ENCODE measurements at regions not wholly inside any gene's neighbourhood (a gene's known extent, or its start where the extent isn't known, plus 50 kb on each side); places are given as distances from the start of the nearest gene placed in this dataset.

DNA sequence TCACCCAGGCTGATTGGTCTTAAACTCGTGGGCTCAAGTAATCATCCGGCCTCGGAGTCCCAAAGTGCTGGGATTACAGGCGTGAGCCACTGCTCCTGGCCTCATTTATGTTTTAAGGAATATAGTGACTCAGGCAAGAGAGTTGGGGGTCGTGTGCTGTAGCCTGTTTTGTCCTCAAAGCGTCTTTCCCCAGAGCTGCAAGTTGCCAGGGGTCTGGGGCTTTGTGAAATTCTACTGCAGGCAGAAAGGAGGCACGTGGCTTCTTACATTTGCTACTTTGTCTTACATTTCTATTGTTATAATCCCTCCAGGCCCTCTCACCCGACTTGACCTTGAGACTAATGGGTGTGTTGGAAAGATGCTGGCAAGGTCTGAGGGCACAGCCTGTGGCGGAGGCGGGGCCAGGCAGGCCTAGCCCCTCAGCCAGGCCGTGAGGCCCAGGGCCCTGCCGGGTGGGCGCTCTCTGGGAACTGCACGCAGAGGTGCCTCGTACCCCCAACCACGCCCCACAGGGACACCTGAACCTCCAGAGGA, 85.8 kb upstream of the NDUFV2 start (continued):
- TF ChIP-seq MLX (CRISPR knock-in tag; conservative IDR thresholded peaks at IDR 0.05): no peak; a peak in 1 of 4 replicates
- no peak for TF ChIP-seq ATF3 (IDR thresholded peaks at IDR 0.05)
- TF ChIP-seq ATF3 (CRISPR knock-in tag; conservative IDR thresholded peaks at IDR 0.05): no peak
- no peak for TF ChIP-seq C11orf30 (IDR thresholded peaks at IDR 0.05; ENCODE audit: low read depth)
- TF ChIP-seq BMI1 (IDR thresholded peaks at IDR 0.05; ENCODE audit: low read length): no peak
- TF ChIP-seq, protein P1, sequence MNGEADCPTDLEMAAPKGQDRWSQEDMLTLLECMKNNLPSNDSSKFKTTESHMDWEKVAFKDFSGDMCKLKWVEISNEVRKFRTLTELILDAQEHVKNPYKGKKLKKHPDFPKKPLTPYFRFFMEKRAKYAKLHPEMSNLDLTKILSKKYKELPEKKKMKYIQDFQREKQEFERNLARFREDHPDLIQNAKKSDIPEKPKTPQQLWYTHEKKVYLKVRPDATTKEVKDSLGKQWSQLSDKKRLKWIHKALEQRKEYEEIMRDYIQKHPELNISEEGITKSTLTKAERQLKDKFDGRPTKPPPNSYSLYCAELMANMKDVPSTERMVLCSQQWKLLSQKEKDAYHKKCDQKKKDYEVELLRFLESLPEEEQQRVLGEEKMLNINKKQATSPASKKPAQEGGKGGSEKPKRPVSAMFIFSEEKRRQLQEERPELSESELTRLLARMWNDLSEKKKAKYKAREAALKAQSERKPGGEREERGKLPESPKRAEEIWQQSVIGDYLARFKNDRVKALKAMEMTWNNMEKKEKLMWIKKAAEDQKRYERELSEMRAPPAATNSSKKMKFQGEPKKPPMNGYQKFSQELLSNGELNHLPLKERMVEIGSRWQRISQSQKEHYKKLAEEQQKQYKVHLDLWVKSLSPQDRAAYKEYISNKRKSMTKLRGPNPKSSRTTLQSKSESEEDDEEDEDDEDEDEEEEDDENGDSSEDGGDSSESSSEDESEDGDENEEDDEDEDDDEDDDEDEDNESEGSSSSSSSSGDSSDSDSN (IDR thresholded peaks at IDR 0.05; ENCODE audit: borderline replicate concordance in 1 of 2, low read depth in 2 of 2, low read length in 2 of 2): no peak
- TF ChIP-seq YBX1 (IDR thresholded peaks at IDR 0.05): no peak
- no peak; the same call in 1 of the 2 replicates for TF ChIP-seq MIER1 (IDR thresholded peaks at IDR 0.05; ENCODE audit: low read depth)
- TF ChIP-seq RB1 (IDR thresholded peaks at IDR 0.05; ENCODE audit: low read depth): no peak
- TF ChIP-seq ZBTB7A (IDR thresholded peaks at IDR 0.05; ENCODE audit: borderline replicate concordance, control insufficient read depth, low read depth, low read length): no peak
- TF ChIP-seq ZNF239 (CRISPR knock-in tag; IDR thresholded peaks at IDR 0.05): peak; percentile 48
- TF ChIP-seq MEF2A (IDR thresholded peaks at IDR 0.05; ENCODE audit: control insufficient read depth, low read depth, low read length): no peak
- no peak for TF ChIP-seq PBX2 (CRISPR knock-in tag; IDR thresholded peaks at IDR 0.05; ENCODE audit: low read depth)
- TF ChIP-seq PBX2 (tag; conservative IDR thresholded peaks at IDR 0.05; ENCODE audit: low read depth): 0 out of 2 replicates have a peak, but pooled peaks have one; percentile 1
- no peak for TF ChIP-seq SIX5 (IDR thresholded peaks at IDR 0.05; ENCODE audit: borderline replicate concordance in 1 of 2, insufficient read depth in 1 of 2, low read depth in 1 of 2, low read length in 2 of 2)
- TF ChIP-seq ZNF76 (CRISPR knock-in tag; IDR thresholded peaks at IDR 0.05; ENCODE audit: borderline replicate concordance): peak; percentile 52; the same call in 1 of the 2 replicates
- TF ChIP-seq ZNF655 (CRISPR knock-in tag; IDR thresholded peaks at IDR 0.05): no peak
- TF ChIP-seq E2F3 (CRISPR knock-in tag; IDR thresholded peaks at IDR 0.05): no peak
- TF ChIP-seq STAT5A (IDR thresholded peaks at IDR 0.05; ENCODE audit: borderline replicate concordance, low read length): no peak
- TF ChIP-seq ZFP30 (CRISPR knock-in tag; IDR thresholded peaks at IDR 0.05; ENCODE audit: borderline replicate concordance): peak; percentile 43; the same call in 1 of the 2 replicates

Measured in K562 (cell line).